Coronary artery (tissue), 2 donors: ENCODE measurements at regions not wholly inside any gene's neighbourhood (a gene's known extent, or its start where the extent isn't known, plus 50 kb on each side); places are given as distances from the start of the nearest gene placed in this dataset.

Source experiments
- DNase-seq: peaks from one replicate; pipeline ENCODE4 v3.0.0-alpha.2; 2017; ENCODE audit warnings: low spot score
- H3K27ac ChIP-seq, 2 donors: fragments of 200-600 bp; sonication (generic); one replicate each; pipeline ENCODE4 v1.5.1; 2016 to 2019
- H3K4me3 ChIP-seq: fragments of 200-600 bp; sonication (generic); 2 replicates; pipeline ENCODE4 v1.5.1; 2016; ENCODE audit warnings: mild to moderate bottlenecking, moderate library complexity
- TF ChIP-seq, protein P1 (sequence below): fragments of 200-600 bp; sonication (generic); IDR thresholded peaks from one replicate; pipeline ENCODE4 v1.5.1; 2019; ENCODE audit warnings: antibody characterized with exemption

DNA sequence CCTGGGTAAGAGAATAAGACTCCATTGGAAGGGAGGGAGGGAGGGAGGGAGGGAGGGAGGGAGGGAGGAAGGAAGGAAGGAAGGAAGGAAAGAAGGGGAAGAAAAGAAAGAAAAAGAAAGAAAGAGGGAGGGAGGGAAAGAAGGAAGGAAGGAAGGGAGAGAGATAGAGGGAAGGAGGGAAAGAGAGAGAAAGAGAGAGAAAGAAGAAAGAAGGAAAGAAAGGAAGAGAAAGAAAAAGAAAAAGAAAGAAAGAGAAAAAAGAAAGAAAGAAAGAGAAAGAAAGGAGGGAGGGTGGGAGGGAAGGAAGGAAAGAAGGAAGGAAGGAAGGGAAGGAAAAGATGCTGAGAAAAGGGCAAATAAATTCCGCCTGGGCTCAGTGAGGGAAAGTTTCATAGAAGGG lies 74.7 kb upstream of the IFNAR2 start:
- H3K4me3 ChIP-seq: no peak overlapping the region
- no peak overlapping the region for H3K27ac ChIP-seq
- TF ChIP-seq, protein P1, sequence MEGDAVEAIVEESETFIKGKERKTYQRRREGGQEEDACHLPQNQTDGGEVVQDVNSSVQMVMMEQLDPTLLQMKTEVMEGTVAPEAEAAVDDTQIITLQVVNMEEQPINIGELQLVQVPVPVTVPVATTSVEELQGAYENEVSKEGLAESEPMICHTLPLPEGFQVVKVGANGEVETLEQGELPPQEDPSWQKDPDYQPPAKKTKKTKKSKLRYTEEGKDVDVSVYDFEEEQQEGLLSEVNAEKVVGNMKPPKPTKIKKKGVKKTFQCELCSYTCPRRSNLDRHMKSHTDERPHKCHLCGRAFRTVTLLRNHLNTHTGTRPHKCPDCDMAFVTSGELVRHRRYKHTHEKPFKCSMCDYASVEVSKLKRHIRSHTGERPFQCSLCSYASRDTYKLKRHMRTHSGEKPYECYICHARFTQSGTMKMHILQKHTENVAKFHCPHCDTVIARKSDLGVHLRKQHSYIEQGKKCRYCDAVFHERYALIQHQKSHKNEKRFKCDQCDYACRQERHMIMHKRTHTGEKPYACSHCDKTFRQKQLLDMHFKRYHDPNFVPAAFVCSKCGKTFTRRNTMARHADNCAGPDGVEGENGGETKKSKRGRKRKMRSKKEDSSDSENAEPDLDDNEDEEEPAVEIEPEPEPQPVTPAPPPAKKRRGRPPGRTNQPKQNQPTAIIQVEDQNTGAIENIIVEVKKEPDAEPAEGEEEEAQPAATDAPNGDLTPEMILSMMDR: no peak
- no peak for DNase-seq

DNA sequence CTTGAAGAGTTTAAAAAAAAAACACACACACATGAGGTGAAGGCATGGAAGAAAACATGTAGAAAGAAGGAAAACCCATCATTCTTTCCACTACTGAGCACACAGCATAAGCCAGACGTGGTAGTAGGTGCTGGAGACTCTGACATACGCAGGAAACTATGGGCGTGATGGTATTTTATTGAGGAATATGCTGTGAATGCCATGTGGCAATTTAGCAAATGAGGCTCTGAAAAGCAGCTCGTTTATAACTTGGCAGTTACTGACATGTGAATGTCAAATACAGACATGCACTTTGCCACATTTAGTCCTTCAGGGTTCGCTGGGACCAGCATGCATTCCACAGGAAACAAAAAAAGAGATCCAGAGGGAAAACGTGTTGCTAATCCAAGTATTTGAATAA lies 74.3 kb upstream of the IFNAR2 start:
- Histone ChIP-seq H3K27ac (no peak overlapping the region), H3K4me3 (no peak overlapping the region)
- no peak for DNase-seq
- TF ChIP-seq, protein P1: no peak

DNA sequence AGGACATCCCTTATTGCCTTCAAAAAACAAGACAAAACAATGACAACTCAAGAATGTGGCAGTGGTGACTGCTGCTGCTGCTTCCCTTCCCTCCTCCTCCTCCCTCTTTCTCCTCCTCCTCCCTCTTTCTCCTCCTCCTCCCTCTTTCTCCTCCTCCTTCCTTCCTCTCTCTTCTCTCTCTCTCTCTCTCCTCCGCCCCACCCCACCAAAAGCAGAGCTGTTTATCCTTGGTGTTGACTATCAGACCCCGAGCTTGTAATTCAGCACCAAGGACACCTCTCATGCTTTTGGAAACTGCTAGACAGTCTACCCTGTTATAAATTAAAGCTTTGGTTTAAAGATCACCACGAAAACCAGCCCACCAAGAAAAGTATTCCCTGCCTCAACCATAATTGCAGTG lies 72.4 kb upstream of the IFNAR2 start:
- no peak for DNase-seq
- TF ChIP-seq, protein P1: no peak

DNA sequence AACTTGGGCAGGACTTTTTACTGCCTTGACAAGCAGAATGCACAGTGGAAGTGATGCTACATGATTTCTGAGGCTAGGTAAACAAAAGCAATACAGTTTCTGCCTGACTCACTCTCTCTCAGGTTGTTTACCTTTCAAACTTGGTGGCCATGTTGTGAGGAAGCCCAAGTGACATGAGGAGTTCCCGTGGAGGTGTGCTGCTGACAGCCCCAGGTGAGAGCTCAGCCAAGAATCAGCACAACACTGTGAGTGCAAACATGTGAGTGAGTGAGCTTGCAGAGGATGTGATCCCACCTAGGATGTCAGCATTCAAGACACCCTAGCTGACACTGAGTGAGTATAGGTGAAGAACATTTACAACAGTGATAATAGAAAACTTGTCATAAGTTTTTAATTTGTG lies 71.1 kb upstream of the IFNAR2 start:
- TF ChIP-seq, protein P1: no peak
- Histone ChIP-seq H3K27ac (no peak overlapping the region), H3K4me3 (no peak overlapping the region)
- no peak for DNase-seq

More for the DNA sequence above, 72.4 kb upstream of the IFNAR2 start:
- H3K4me3 ChIP-seq: no peak overlapping the region
- H3K27ac ChIP-seq: no peak overlapping the region

DNA sequence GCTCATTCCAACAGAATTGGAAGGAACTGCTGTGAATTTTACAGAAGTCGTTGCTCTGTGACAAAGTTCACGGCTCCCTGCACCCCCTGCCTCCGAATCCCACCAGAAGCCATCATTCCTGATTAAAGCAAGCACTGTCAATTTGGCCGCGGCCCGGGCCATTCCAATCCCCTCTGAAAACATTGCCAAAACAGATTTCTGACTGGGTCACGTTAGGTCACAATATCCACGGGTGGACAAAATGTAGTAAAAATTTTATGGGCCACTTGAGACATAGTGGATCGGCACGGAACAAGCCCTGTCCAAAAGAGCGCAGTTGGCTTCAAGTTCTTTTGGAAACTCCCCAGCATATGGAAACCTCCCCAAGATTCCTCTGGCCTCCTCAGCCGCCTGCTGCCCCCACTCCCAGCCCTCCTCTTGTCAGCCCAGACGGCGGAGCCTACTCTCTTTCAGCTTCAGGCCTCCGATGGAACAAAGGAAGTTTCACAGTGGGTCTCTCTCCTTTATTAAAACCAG lies 67.2 kb upstream of the IFNAR2 start:
- DNase-seq: no peak
- TF ChIP-seq, protein P1: no peak
- H3K4me3 ChIP-seq: no peak overlapping the region
- H3K27ac ChIP-seq: no peak overlapping the region

DNA sequence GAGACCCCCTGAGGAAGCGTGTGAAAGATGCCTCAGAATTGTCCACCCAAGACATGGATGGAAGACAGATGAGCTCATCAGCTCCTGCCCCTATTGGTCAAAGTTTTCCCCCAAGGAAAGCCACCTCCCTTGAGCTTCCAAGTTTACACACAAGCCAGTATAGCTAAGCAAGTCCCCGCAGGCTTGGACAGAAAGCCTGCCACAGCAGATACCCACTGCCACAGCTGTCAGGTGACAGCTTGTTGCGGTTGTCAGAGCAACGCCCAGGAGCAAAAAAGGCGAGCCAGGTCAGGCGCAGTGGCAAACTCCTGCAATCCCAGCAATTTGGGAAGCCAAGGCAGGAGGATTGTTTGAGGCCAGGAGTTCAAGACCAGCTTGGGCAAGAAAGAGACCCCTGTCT lies 60.9 kb upstream of the IFNAR2 start:
- no peak overlapping the region for H3K27ac ChIP-seq
- no peak overlapping the region for H3K4me3 ChIP-seq
- no peak for DNase-seq
- TF ChIP-seq, protein P1: no peak

DNA sequence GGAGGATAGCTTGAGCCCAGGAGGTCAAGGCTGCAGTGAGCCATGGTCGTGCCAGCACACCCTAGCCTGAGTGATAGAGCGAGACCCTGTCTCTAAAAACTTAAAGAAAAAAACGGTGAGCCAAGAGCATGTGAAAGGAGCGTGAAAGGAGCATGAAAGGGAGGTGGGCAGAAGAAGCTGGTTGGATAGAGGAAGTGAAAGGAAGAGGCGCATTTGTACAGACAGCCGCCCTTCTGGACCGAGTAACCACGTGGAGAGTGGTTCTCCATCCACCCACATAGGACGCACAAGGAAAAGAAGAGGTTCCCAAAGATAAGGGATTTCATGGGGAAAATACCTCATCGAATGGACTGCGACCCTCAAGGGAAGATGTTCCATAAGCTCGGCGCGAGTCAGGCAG lies 60.4 kb upstream of the IFNAR2 start:
- no peak overlapping the region for H3K27ac ChIP-seq
- TF ChIP-seq, protein P1: no peak
- no peak for DNase-seq
- H3K4me3 ChIP-seq: no peak overlapping the region
